ENCODE measurements at regions not wholly inside any gene's neighbourhood (a gene's known extent, or its start where the extent isn't known, plus 50 kb on each side); places are given as distances from the start of the nearest gene placed in this dataset.

GRCh38 chr1:4980211-4980610, 325.8 kb downstream of the AJAP1 start:
- H3K36me3 ChIP-seq (ENCODE audit: control insufficient read depth in 1 of 2, insufficient read depth in 2 of 2, low read length in 2 of 2), result no peaks in the 10 kb centered on the region
- ChIA-PET POLR2A (no interaction called here), CTCF (no interaction called here), RAD21 (ENCODE audit: low non-redundant PET in 1 of 2, low total read pairs in 2 of 2, uncharacterized antibody in 2 of 2, unreplicated experiment in 2 of 2) (no interaction called here)
- no peak overlapping the region for H3K4me2 ChIP-seq (ENCODE audit: low read length)
- no peak overlapping the region for H3K9ac ChIP-seq (ENCODE audit: low read length)
- DNase-seq (ENCODE audit: low read depth, low spot score) (no peak), ATAC-seq (no peak)
- no TSS peak for BruUV-seq (replicated peaks)
- H3K9me2 ChIP-seq (ENCODE audit: insufficient read depth), result no peaks in the 10 kb centered on the region
- H4K20me1 ChIP-seq (ENCODE audit: insufficient read depth), result no peaks in the 10 kb centered on the region
- H3K9me3 ChIP-seq (ENCODE audit: control insufficient read depth in 1 of 2, insufficient read depth in 1 of 2, low read depth in 1 of 2, low read length in 2 of 2), result peaks cover 0 to 5% of the 10 kb centered on the region in 2 experiments; a peak in 2 of 4 replicates
- TF ChIP-seq POLR2AphosphoS5 (IDR thresholded peaks at IDR 0.05; ENCODE audit: low read depth, low read length), result no peak
- TF ChIP-seq, protein P1, sequence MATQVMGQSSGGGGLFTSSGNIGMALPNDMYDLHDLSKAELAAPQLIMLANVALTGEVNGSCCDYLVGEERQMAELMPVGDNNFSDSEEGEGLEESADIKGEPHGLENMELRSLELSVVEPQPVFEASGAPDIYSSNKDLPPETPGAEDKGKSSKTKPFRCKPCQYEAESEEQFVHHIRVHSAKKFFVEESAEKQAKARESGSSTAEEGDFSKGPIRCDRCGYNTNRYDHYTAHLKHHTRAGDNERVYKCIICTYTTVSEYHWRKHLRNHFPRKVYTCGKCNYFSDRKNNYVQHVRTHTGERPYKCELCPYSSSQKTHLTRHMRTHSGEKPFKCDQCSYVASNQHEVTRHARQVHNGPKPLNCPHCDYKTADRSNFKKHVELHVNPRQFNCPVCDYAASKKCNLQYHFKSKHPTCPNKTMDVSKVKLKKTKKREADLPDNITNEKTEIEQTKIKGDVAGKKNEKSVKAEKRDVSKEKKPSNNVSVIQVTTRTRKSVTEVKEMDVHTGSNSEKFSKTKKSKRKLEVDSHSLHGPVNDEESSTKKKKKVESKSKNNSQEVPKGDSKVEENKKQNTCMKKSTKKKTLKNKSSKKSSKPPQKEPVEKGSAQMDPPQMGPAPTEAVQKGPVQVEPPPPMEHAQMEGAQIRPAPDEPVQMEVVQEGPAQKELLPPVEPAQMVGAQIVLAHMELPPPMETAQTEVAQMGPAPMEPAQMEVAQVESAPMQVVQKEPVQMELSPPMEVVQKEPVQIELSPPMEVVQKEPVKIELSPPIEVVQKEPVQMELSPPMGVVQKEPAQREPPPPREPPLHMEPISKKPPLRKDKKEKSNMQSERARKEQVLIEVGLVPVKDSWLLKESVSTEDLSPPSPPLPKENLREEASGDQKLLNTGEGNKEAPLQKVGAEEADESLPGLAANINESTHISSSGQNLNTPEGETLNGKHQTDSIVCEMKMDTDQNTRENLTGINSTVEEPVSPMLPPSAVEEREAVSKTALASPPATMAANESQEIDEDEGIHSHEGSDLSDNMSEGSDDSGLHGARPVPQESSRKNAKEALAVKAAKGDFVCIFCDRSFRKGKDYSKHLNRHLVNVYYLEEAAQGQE (IDR thresholded peaks at IDR 0.05; ENCODE audit: low read depth), result no peak
- no peak for TF ChIP-seq CBX3 (IDR thresholded peaks at IDR 0.05; ENCODE audit: low read depth)
- TF ChIP-seq ELF1 (IDR thresholded peaks at IDR 0.05; ENCODE audit: borderline replicate concordance, low read depth), result no peak
- no peak for TF ChIP-seq JUND (IDR thresholded peaks at IDR 0.05)
- TF ChIP-seq EGR1 (IDR thresholded peaks at IDR 0.05; ENCODE audit: low read depth), result no peak
- no peak for TF ChIP-seq YY1 (IDR thresholded peaks at IDR 0.05; ENCODE audit: extremely low read depth, insufficient replicate concordance, low read depth, low read length)
- no peak for TF ChIP-seq CEBPB (IDR thresholded peaks at IDR 0.05; ENCODE audit: low read depth)
- TF ChIP-seq ZFX (IDR thresholded peaks at IDR 0.05), result no peak
- no peak for TF ChIP-seq SIN3A (IDR thresholded peaks at IDR 0.05; ENCODE audit: low read depth)
- no peak for TF ChIP-seq SRF (IDR thresholded peaks at IDR 0.05; ENCODE audit: low read depth)
- TF ChIP-seq ZBTB33 (IDR thresholded peaks at IDR 0.05; ENCODE audit: extremely low read depth, insufficient replicate concordance, low read length), result no peak
- TF ChIP-seq POLR2A (IDR thresholded peaks at IDR 0.05; ENCODE audit: borderline replicate concordance, extremely low read depth, insufficient read depth, insufficient read length), result no peak
- no peak for TF ChIP-seq ATF3 (IDR thresholded peaks at IDR 0.05)
- TF ChIP-seq SP1 (IDR thresholded peaks at IDR 0.05; ENCODE audit: low read depth), result no peak
- no peak for TF ChIP-seq ZNF274 (IDR thresholded peaks at IDR 0.05; ENCODE audit: low read depth, low read length)
- TF ChIP-seq RAD21 (IDR thresholded peaks at IDR 0.05; ENCODE audit: low read depth), result no peak
- TF ChIP-seq, protein P2, sequence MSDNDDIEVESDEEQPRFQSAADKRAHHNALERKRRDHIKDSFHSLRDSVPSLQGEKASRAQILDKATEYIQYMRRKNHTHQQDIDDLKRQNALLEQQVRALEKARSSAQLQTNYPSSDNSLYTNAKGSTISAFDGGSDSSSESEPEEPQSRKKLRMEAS (IDR thresholded peaks at IDR 0.05), result no peak
- TF ChIP-seq TCF7L2 (IDR thresholded peaks at IDR 0.05; ENCODE audit: borderline replicate concordance, extremely low read depth, insufficient read depth, insufficient read length), result no peak
- no peak overlapping the region for H3K4me3 ChIP-seq (replicated peaks in 1 of 2; ENCODE audit: low read depth in 1 of 2, low read length in 2 of 2)
- no peaks in the 10 kb centered on the region for H3K27me3 ChIP-seq (ENCODE audit: insufficient read depth, low read length)
- intact Hi-C loops (cut with micrococcal nuclease), result no loop called here
- H2AFZ ChIP-seq (ENCODE audit: low read depth, low read length, poor library complexity, severe bottlenecking), result no peak overlapping the region
- H3K79me2 ChIP-seq (ENCODE audit: insufficient read depth, low read length), result no peaks in the 10 kb centered on the region
- H3K27ac ChIP-seq (ENCODE audit: low read depth, low read length), result no peak overlapping the region
- no peaks in the 10 kb centered on the region for H3K4me1 ChIP-seq (ENCODE audit: control insufficient read depth in 1 of 2, insufficient read depth in 2 of 2, low read length in 2 of 2)

All from HCT116 (cell line).